RWPE2 (cell line): ENCODE measurements at regions not wholly inside any gene's neighbourhood (a gene's known extent, or its start where the extent isn't known, plus 50 kb on each side); places are given as distances from the start of the nearest gene placed in this dataset.

Experiments
- ATAC-seq: fragments of 200-7000 bp; cut with Tn5 transposase; 3 replicates; pipeline ENCODE4 v1.9.1; 2021; ENCODE audit warnings: low read depth
- DNase-seq: peaks from one replicate; pipeline ENCODE4 v3.0.0-alpha.2; 2020; ENCODE audit warnings: low spot score
- H3K27ac ChIP-seq: fragments of 450-650 bp; 2 replicates; pipeline ENCODE4 v1.5.1; 2017; ENCODE audit warnings: mild to moderate bottlenecking; ENCODE audit not compliant: poor library complexity, severe bottlenecking
- H3K27me3 ChIP-seq: fragments of 250-450 bp; sonication (Bioruptor Pico); 2 replicates; pipeline ENCODE4 v1.5.1; 2021; ENCODE audit warnings: mild to moderate bottlenecking, moderate library complexity; ENCODE audit not compliant: insufficient read depth, poor library complexity, severe bottlenecking
- H3K36me3 ChIP-seq: fragments of 250-450 bp; sonication (Bioruptor Pico); 2 replicates; pipeline ENCODE4 v1.5.1; 2020; ENCODE audit warnings: low read depth, mild to moderate bottlenecking, moderate library complexity
- H3K4me1 ChIP-seq: fragments of 250-450 bp; sonication (Bioruptor Pico); 2 replicates; pipeline ENCODE4 v1.5.1; 2021; ENCODE audit warnings: mild to moderate bottlenecking, moderate library complexity; ENCODE audit not compliant: insufficient read depth, poor library complexity, severe bottlenecking
- H3K4me3 ChIP-seq: fragments of 250-450 bp; sonication (Bioruptor Pico); 2 replicates; pipeline ENCODE4 v1.5.1; 2021; ENCODE audit warnings: mild to moderate bottlenecking, moderate library complexity; ENCODE audit not compliant: severe bottlenecking
- H3K9me3 ChIP-seq: fragments of 250-450 bp; sonication (Bioruptor Pico); 2 replicates; pipeline ENCODE4 v1.5.1; 2021; ENCODE audit warnings: mild to moderate bottlenecking, moderate library complexity; ENCODE audit not compliant: severe bottlenecking
- TF ChIP-seq, protein P1 (sequence below): fragments of 450-650 bp; IDR thresholded peaks from one replicate; pipeline ENCODE4 v1.5.1; 2017; ENCODE audit warnings: mild to moderate bottlenecking, moderate library complexity; ENCODE audit not compliant: poor library complexity, severe bottlenecking

GRCh38 chr6:98324446-98324845 is 509.9 kb upstream of the POU3F2 start:
- no peaks in the 10 kb centered on the region for H3K36me3 ChIP-seq
- H3K27me3 ChIP-seq: no peaks in the 10 kb centered on the region
- H3K4me3 ChIP-seq: no peak overlapping the region
- no peaks in the 10 kb centered on the region for H3K9me3 ChIP-seq
- no peak overlapping the region for H3K27ac ChIP-seq
- no peak for ATAC-seq
- TF ChIP-seq, protein P1, sequence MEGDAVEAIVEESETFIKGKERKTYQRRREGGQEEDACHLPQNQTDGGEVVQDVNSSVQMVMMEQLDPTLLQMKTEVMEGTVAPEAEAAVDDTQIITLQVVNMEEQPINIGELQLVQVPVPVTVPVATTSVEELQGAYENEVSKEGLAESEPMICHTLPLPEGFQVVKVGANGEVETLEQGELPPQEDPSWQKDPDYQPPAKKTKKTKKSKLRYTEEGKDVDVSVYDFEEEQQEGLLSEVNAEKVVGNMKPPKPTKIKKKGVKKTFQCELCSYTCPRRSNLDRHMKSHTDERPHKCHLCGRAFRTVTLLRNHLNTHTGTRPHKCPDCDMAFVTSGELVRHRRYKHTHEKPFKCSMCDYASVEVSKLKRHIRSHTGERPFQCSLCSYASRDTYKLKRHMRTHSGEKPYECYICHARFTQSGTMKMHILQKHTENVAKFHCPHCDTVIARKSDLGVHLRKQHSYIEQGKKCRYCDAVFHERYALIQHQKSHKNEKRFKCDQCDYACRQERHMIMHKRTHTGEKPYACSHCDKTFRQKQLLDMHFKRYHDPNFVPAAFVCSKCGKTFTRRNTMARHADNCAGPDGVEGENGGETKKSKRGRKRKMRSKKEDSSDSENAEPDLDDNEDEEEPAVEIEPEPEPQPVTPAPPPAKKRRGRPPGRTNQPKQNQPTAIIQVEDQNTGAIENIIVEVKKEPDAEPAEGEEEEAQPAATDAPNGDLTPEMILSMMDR: no peak
- H3K4me1 ChIP-seq: no peaks in the 10 kb centered on the region
- no peak for DNase-seq

- Histone ChIP-seq H3K4me1 (no peaks in the 10 kb centered on the region), H3K4me3 (no peak overlapping the region), H3K27me3 (no peaks in the 10 kb centered on the region), H3K27ac (no peak overlapping the region), H3K36me3 (no peaks in the 10 kb centered on the region), H3K9me3 (no peaks in the 10 kb centered on the region)
- ATAC-seq (no peak), DNase-seq (no peak)
- TF ChIP-seq, protein P1: no peak
These were observed 509.0 kb upstream of the POU3F2 start for GRCh38 chr6:98325366-98325765.

- H3K36me3 ChIP-seq: no peaks in the 10 kb centered on the region
- H3K4me3 ChIP-seq: no peak overlapping the region
- no peak for DNase-seq
- H3K27me3 ChIP-seq: no peaks in the 10 kb centered on the region
- TF ChIP-seq, protein P1: no peak
- H3K4me1 ChIP-seq: no peaks in the 10 kb centered on the region
- ATAC-seq: no peak
- H3K9me3 ChIP-seq: no peaks in the 10 kb centered on the region
- H3K27ac ChIP-seq: no peak overlapping the region
These were observed 501.1 kb upstream of the POU3F2 start for GRCh38 chr6:98333273-98333672.

DNA sequence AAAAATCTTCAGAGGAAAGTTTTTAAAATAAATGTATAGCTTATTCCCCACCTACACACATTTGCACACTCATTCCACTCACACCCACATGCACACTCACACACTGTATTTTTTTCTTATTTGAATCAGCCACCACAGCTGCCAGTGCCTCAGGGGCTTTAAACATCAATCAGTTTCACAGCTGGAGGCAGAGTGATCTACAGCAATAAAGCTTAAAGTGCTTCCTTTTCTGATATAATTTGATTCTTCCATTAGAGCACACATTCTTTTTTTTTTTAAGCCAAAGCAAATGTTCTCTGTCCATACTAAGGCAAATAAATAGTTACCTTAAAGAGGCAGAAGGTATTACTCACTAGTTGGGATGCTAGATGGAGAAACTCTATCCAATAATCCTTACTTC is 498.8 kb upstream of the POU3F2 start:
- H3K4me1 ChIP-seq: no peaks in the 10 kb centered on the region
- H3K9me3 ChIP-seq: no peaks in the 10 kb centered on the region
- ATAC-seq: no peak
- H3K27me3 ChIP-seq: no peaks in the 10 kb centered on the region
- H3K27ac ChIP-seq: no peak overlapping the region
- TF ChIP-seq, protein P1: no peak
- H3K4me3 ChIP-seq: no peak overlapping the region
- no peak for DNase-seq
- H3K36me3 ChIP-seq: no peaks in the 10 kb centered on the region

- H3K27ac ChIP-seq: no peak overlapping the region
- DNase-seq (no peak), ATAC-seq (no peak)
- no peaks in the 10 kb centered on the region for H3K9me3 ChIP-seq
- no peaks in the 10 kb centered on the region for H3K27me3 ChIP-seq
- TF ChIP-seq, protein P1: no peak
- H3K4me3 ChIP-seq: no peak overlapping the region
- H3K36me3 ChIP-seq: no peaks in the 10 kb centered on the region
- no peaks in the 10 kb centered on the region for H3K4me1 ChIP-seq
These were observed 494.9 kb upstream of the POU3F2 start for GRCh38 chr6:98339506-98339905.
